ENCODE measurements at regions not wholly inside any gene's neighbourhood (a gene's known extent, or its start where the extent isn't known, plus 50 kb on each side); places are given as distances from the start of the nearest gene placed in this dataset.

DNA sequence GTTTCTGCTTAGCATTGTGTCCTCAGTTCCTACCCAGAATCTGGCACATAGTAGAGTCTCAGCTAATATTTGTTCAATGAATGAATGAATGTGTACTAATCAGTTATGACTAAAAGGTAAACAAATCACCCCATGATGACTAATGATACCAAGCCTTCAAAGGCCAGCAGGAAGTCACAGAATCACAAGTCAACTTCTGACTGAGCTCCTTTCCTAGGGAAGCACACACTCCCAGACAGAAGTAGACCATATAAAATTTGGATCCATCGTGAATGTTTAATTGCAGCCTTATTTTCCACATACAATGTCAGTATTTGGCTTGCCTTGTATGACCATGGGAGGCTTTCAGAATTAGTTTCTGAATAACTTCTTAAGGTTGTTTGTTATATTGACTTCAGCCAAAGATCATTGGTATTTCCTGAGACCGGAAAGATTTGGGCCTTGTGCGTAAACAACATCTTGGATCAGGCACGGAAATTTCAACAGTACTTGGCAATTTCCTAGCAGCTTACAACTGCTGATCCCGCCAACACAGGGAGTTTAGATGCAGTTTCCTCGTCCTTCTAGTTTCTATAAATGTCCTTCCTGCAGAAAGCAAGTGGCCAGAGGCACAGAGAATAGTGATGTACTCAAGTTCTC is 185.9 kb upstream of the ATP1B1 start:
- DNase-seq = peak; percentile 84

DNA sequence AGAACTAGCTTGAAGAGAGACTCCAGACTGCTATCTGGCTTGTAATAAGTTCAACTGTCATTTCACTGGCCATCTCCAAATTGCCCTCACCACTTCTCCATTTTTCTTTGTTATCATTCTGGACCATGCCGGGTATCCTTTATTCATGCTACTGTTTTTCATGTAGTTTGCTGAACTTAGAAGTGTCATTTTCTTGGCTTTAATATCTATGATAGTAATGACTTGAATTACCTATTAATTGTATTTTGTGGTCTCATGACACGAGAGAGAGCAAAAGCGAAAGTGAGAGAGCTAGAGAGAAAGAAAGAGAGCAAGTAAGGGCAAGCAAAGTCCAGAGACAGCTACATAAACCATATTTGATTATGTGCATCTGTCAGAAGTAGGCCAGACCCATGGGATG is 184.9 kb upstream of the ATP1B1 start:
- DNase-seq = no peak

DNA sequence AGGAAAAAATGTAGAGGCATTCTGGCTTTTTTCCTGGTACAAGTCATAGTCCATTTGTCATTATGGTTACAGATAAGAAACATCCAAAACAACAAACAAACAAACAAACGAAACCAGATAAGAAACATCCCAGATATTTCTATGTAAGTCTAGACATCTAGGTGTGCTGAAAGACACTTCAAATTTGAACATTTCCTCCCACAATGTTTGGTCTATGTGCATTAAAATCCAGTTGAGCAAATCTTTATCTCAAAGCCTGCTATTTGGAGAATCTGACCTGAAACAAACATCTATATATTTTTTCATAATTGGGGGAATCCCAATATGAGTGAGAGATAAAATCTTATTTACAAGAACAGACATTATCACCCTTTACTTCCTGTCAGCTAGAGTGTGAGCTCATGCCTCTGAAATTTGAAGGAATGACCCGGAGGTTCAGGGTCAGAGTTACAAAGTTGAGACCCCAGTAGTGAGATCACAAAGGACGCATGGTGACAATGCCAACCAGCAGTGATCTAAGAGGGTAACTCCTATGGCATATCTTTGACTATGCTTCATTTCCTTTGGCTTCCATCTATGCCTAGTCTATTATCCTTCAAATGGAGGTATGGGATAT is 182.9 kb upstream of the ATP1B1 start:
- DNase-seq = peak; percentile 47

DNA sequence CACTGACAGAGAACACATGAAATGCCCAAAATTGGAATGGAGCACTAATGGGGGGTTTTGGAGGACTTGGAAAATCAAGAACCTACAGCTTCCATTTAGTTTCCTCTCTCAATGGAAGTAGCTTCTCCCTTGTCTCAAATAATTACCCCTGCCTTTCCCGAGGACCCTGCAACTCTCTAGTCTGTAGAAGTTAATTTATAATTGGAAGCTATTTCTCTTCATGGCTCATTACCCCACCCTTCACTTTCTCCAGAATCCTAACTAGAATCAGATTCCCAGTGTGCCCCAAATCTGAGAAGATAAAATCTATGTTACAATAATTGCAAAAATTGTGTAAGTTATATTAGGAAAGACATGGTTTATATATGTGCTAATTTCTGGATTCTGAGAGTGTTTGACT is 181.5 kb upstream of the ATP1B1 start:
- no peak for DNase-seq

DNA sequence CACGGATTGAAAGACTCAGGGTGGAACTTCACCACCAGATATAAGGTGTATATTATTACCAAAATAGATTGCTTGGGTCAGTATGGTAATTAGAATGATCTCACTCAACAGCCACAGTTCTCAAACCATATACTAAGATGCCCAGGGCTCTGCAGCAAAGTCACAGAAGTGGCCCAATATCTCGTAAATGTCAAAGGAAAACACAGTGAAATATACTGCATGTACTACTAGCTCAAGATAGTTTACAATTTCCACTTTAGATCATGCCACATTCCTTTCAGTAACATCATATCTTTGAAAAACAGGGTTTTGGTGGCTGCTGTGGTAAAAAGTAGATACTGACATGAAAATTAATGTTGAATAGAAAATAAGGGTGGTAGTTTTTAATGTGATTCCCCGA is 180.3 kb upstream of the ATP1B1 start:
- DNase-seq = no peak

DNA sequence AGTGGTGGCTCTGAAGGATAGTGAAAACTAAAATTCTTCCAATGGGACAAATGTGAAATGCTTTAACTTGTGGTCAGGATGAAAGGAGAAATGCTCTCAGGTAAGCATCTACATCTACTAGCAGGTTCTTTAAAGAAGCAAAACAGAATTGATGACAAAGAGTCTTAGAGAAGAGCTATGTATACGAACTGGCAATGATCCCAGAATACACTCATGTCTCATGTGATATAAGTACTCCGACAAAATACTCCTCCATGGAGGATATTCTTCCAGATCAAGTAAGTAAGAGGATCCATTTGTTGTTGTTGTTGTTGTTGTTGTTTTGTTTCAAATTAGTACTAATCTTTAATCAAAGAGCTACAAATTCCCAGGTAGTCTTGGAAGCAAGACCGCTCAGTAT is 174.0 kb upstream of the ATP1B1 start:
- DNase-seq = no peak

DNA sequence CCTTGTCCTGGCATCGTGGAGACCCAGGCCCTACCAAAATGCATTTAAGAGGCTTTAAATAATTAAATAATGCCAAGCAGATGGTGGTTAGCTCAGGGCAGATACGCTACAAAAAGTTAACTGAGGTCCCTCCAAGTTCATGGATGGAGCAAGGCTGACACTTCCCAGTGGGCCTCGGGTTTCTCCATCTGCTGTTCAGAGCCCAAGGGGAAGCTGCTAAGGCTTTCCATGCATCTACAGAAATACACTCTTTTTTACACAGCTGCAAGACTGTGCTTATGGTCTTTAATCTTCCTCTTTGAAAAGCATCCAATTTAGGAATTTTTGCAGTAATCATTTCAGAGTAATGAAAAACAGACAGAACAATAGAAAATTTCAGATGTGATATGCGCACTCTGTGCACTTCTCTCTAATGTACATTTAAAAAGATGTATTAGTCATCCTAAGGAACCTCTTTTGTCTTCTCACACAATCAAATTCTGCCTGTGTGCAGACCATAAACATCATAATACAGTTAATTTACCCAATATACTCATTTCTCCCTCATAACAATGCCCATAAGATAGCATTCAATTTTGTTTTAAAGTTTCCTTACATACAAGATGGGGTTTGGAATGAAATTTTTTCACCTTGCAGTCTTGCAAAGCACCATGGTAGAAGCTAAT is 173.2 kb upstream of the ATP1B1 start:
- no peak for DNase-seq

DNA sequence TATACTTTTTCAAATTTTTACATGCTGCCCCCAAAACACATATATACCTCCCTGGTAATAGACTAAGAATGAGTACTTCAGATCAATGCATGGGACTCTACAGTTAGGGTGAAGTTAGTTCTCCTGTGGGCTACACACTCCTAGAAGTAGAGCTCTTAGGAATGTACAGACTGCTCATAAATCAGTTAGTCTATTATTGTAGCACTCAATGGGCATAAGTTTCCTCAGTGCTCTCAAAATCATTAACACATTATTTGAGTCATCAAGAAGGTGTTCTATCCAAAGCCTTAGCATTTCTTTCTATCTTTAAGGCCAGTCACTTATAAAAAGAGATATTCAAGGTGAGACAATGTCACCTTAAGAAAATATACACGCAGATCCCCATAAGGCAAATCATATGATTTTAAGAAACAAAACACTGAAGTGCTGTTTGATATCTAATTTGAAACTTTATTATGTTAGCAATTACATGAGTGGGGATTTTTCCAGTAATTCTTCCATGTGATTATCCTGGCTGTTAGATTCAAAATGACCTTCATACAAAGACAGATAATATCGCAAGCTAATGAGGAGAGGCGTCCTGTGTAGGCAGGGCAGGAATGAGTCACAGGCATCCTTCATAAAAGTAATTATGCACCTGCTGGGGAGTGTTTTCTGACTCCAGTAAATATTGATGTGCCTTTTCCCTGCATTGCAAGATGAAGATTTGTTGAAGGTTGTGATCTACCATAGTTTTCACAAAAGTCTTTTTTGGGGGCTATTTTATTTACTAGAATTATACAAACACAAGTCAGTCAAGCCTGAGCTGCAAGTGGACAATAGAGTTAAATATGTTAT is 167.2 kb upstream of the ATP1B1 start:
- peak; percentile 20 for DNase-seq

DNA sequence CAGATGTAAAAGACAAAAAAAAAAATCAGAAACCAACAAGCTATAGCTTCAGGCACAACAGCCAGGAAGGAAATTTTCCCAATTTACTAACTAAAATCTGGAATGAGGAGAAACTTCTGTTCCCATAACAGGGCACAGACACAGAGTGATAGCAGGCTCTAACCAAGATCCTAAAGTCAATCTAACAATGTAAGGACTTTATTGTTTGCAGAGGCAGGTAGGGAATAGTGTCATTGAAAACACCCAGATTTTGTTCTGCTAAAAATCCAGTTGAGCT is 166.6 kb upstream of the ATP1B1 start:
- no peak for DNase-seq

DNA sequence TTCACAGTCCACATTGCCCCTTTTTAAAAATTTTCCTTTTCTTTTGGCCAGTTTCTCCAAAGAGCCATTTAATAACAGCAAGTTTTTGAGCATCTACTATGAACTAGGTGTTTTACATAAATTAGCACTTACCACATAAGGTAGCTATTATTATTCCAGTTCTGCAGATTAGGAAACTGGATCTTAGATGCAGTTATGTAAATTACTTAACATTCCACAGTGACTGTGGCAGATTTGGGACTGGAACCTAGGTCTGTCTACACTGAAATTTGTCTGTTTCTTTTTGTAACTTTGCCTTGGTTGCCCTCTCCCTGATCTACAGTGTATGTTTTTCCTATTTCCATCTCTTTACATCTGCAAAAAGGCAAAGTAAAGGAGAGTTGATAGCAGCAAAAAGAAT is 164.8 kb upstream of the ATP1B1 start:
- DNase-seq = no peak

DNA sequence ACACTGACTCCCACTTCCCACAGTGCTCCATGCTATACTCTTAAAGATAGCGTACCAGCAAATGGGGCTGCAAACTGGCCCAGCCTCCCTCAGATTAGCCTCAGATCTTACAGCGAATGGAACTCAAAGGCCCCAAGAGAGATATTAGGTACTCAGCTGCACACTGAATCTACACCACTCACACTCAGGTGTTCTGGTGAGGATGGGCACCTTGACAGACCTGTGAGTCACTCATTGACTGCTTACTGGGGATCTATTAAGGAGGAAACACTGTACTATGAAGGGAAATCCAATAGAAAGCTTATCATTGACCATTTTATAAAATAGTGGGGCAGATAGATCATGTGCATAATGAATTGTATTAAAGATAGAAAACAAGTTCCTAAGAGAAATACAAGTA is 164.3 kb upstream of the ATP1B1 start:
- DNase-seq = no peak

DNA sequence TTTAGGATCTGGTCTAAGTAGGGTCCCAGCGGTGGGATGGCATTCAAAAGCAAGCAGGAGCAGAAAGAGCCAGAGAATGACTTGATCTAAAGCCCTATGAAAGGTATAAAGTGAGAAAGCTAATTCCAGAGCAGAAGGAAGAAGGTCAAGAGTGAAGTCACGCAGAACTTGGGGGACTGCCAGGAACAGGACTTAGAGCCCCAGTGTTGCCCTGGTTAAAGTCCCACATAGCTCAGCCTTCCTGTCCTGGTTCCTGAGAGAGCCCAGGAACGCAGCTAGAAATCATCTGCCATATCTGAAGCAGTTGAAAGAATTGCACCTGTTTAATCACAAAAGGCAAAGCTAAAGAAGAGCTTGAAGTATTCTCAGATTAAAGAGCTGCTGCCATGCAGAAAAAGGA is 160.6 kb upstream of the ATP1B1 start:
- peak; percentile 52 for DNase-seq

DNA sequence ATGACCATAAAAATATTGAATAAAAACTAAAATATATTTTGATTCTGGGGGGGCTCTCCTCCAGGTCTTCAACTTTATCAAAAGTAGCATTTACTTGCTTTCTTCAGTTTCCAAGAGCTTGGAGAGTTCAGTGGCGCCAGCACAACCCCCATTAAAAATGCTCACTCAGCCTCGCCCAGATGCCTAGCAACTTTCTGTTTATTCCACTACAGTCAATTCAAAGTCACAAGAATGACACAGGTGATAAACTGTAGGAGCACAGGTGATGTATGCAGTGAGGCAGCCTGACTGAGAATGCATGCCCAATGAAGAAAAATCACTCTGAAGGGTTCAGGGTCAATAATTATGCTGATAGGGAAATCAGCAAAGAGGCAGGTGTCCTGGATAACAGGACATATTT is 159.4 kb upstream of the ATP1B1 start:
- no peak for DNase-seq

DNA sequence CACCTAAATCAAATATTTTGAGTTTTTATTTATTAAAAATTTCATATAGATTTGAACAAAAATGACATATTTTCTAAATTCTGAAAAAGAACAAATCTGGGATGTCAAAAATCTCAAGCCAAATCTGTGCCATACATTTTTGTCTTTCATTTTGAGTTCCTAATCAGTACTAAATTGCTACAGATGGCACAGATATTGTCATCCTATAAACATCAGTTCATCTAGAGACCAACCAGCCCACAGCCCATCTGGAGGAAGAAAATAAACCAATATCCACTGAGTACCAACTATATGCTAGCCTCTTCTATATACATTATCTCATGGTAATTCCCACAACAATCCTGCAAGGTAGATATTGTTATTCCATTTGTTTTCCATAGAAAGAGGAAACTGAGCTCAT is 156.8 kb upstream of the ATP1B1 start:
- DNase-seq = no peak

DNA sequence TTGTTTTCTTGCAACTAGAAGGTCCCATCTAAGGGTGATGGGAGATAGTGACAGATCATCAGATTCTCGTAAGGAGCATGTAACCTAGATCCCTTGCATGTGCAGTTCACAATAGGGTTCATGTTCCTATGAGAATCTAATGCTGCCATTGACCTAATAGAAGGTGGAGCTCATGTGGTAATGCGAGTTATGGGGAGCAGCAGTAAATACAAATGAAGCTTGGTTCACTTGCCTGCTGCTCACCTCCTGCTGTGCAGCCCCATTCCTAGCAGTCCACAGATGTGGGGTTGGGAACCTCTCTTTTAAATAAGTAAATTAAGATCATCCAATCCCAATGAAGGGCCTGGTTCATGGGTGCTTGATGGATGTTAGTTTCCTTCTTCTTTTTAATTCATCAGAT is 148.7 kb upstream of the ATP1B1 start:
- DNase-seq = no peak

DNA sequence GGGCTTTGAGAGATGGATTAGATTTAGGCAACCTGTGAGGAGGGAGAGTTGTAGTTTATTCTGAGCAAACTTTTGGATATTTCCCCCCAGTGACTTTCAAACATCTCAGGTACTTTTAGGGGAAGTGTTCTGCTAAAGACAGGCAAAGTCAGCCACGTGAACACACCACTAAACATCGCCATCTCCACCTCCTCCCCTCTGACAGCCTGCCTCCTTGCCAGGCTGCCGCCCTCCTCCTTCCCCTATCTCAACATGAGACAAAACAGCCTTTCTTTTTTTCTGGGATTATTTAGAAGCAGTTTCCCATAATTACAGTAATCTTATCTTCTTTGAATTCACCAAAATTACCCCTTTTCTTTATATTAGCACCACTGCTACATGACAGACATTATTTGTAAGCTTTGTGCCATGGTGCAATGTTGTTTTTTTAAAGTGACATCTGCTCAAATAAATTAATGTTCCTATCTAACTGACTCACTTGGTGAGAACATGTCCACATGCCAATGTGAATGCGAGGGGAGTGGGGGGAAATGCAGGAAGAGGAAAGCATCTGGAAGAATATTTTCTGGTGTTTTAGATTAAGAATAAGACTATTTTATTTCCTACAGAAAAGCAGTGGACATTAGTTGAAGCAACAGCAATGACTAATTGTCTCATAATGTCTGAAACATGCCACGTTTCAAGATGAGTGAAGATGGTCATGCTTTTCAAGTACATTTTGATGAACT is 147.8 kb upstream of the ATP1B1 start:
- DNase-seq = no peak

DNA sequence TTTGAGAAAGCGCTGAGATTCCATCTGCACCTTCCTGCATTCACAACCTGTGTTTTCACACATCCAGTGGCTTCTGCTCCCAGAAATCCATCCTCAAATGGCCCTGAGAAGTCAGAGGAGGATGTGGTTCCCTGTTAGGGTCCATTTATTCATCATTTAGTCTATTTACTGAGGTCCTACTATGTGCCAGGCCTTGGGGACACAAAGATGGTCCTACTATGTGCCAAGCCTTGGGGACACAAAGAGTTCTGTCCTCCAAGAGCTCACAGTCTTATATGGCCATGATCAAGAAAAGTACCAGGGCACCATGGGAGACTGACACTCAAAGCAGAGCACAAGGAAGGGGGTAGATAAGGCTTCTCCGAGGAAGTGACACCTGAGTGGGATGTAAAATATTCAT is 147.1 kb upstream of the ATP1B1 start:
- DNase-seq = no peak

DNA sequence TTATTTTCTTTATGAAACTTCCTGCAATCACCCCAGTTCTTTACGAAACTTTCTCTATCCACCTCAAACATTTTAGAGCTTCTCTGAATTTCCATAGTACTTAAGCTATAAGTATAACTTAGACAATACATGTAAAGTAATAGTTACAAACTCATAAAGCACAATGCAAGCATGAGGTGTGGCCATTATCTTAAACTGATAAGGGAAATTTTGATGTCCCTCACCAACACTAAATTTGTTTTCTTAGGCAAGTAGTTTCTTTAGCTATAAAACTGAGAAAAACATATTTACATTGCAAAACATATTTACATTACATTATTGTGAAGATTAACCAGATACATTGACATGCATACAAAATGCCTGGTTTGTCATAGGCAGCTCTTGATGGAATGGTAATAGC is 146.4 kb upstream of the ATP1B1 start:
- no peak for DNase-seq

DNA sequence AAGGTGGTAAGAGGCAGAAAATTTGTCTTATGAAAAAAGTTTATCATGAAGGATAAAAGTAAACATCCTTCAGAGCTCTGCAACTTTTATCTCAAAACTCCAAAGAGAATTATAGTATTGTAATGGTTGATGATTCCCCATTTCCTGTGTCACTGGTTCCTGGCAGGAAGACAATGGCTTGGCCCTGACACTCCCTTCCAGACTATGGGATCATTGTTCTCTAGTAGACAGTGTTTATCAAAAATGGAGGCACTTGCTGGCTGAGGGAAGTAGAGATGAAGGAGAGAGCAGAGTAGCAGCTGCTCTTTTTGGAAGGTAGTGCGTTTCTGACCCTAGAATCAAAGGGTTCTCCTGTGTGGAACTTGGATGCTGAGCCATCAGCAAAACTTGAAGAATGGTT is 145.9 kb upstream of the ATP1B1 start:
- DNase-seq = peak; percentile 5

DNA sequence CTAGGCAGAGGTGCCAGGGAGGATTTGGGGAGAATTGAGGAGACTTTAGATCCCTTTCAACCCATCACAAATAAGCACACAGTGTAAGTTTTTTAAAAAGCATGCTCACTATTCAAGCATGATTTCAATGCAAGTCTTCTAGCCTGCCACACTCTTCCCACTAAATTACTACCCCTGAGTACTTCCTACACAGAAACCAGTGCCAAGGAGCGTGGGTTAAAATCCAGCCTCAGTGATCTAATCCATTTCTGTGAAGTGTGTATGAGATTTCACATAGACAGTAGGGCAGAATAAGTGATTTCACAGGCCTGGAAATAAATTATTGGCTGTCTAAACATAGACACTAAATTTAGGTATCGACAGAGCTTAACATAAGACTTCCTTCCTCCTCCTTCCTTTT is 142.9 kb upstream of the ATP1B1 start:
- DNase-seq = no peak

DNA sequence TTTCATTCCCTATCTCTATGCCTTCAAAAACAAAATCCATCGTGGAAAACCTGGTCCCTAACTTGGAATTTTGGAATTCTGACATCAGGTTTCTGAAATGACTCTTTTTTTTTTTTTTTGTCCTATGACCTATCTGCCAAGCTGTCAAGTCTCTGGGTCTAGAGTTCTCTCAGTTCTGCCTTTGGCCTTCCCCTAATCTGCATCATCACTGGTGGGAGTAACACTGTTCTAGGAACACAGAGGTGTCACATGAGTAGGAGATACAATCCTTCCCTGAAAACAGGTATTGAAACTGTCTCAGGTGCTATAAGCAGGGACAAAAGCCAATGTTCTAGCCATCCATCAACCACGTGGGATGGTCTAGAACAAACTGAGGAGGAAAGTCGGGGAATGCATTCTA is 142.0 kb upstream of the ATP1B1 start:
- no peak for DNase-seq

DNA sequence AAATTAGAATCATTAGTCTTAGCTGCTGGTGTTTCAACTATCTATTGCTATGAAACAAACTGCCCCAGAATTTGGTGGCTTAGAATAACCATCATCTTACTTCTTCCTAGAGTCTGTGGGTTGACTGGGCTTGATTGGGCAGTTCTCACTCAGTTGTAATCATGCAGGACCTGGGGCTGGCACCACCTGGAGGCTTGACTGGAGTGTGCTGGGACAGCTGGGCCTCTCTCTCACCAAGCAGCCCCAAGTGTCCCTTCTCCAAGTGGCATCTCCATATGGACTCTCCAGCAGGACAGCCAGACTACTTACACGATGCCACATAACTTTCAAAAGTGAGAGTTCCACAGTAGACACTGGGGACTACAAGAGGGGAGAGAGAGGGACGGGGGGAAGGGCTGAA is 140.3 kb upstream of the ATP1B1 start:
- DNase-seq = no peak

DNA sequence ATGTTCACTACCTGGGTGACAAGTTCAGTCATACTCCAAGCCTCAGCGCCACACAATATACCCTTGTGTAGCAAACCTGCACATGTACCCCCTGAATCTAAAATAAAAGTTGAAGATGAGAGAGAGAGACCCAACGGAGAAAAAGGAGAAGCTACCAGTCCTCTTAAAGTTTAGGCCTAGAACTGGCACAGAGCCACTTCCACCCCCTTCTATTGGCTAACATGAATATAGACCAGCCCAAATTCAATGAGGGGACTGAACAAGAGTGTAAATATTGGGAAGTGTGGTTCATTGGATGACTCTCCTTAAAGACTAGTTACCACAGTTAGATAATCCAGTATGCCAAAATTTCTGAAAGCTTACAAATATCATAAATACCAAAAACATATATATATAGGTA is 139.9 kb upstream of the ATP1B1 start:
- DNase-seq = no peak
